H9 (cell line): ENCODE measurements at regions not wholly inside any gene's neighbourhood (a gene's known extent, or its start where the extent isn't known, plus 50 kb on each side); places are given as distances from the start of the nearest gene placed in this dataset.

ENCODE experiments used
- DNase-seq: peaks from one replicate; pipeline ENCODE4 v3.0.0-alpha.2; 2017
- H2AFZ ChIP-seq: one replicate; pipeline ENCODE4 v1.6.1; 2013; ENCODE audit warnings: mild to moderate bottlenecking, low read length, control low read depth, moderate library complexity
- H2AK5ac ChIP-seq: 2 replicates; pipeline ENCODE4 v1.6.1; 2013; ENCODE audit warnings: low read length, control low read depth, mixed read lengths; ENCODE audit not compliant: insufficient read length
- H2BK120ac ChIP-seq: one replicate; pipeline ENCODE4 v1.6.1; 2013; ENCODE audit warnings: low read depth, mild to moderate bottlenecking, low read length, control low read depth, inconsistent platforms; ENCODE audit not compliant: poor library complexity, severe bottlenecking
- H2BK12ac ChIP-seq: 2 replicates; pipeline ENCODE4 v1.6.1; 2013; ENCODE audit warnings: low read length, control low read depth, mixed read lengths, low read depth; ENCODE audit not compliant: insufficient read length
- H2BK15ac ChIP-seq: 2 replicates; pipeline ENCODE4 v1.6.1; 2013; ENCODE audit warnings: low read depth, low read length, control low read depth
- H2BK20ac ChIP-seq: one replicate; pipeline ENCODE4 v1.6.1; 2013; ENCODE audit warnings: low read depth, mild to moderate bottlenecking, low read length, control low read depth, inconsistent platforms; ENCODE audit not compliant: poor library complexity, severe bottlenecking
- H2BK5ac ChIP-seq: 2 replicates; pipeline ENCODE4 v1.6.1; 2013; ENCODE audit warnings: low read length, control low read depth, mixed read lengths; ENCODE audit not compliant: insufficient read length
- H3K14ac ChIP-seq: 2 replicates; pipeline ENCODE4 v1.6.1; 2013; ENCODE audit warnings: low read length, control low read depth; ENCODE audit not compliant: insufficient read depth
- H3K18ac ChIP-seq: 2 replicates; pipeline ENCODE4 v1.6.1; 2013; ENCODE audit warnings: low read depth, mild to moderate bottlenecking, mixed read lengths, low read length, control low read depth; ENCODE audit not compliant: insufficient read length
- H3K23ac ChIP-seq: 2 replicates; pipeline ENCODE4 v1.6.1; 2013; ENCODE audit warnings: low read length, control low read depth, mixed read lengths, low read depth; ENCODE audit not compliant: insufficient read length
- H3K23me2 ChIP-seq: 2 replicates; pipeline ENCODE4 v1.6.1; 2013; ENCODE audit warnings: low read depth, mild to moderate bottlenecking, mixed read lengths, low read length, control low read depth; ENCODE audit not compliant: insufficient read length, poor library complexity, severe bottlenecking
- H3K27ac ChIP-seq: 2 replicates; pipeline ENCODE4 v1.5.1; 2013; ENCODE audit warnings: low read length, control low read depth, mixed read lengths, low read depth; ENCODE audit not compliant: insufficient read length
- H3K27me3 ChIP-seq: 2 replicates; pipeline ENCODE4 v1.6.1; 2013; ENCODE audit warnings: low read length, control low read depth, inconsistent platforms; ENCODE audit not compliant: insufficient read depth
- H3K4ac ChIP-seq: 2 replicates; pipeline ENCODE4 v1.6.1; 2013; ENCODE audit warnings: low read depth, mild to moderate bottlenecking, control low read depth, inconsistent platforms, low read length, moderate library complexity
- H3K4me1 ChIP-seq: 2 replicates; pipeline ENCODE4 v1.6.1; 2013; ENCODE audit warnings: low read length, control low read depth, inconsistent platforms; ENCODE audit not compliant: insufficient read depth
- H3K4me2 ChIP-seq: 2 replicates; pipeline ENCODE4 v1.6.1; 2013; ENCODE audit warnings: low read length, control low read depth, mixed read lengths; ENCODE audit not compliant: insufficient read length, insufficient read depth
- H3K56ac ChIP-seq: 2 replicates; pipeline ENCODE4 v1.6.1; 2013; ENCODE audit warnings: low read depth, mild to moderate bottlenecking, mixed read lengths, low read length, control low read depth; ENCODE audit not compliant: insufficient read length
- H3K79me1 ChIP-seq: 2 replicates; pipeline ENCODE4 v1.6.1; 2013; ENCODE audit warnings: low read depth, mild to moderate bottlenecking, moderate library complexity, low read length, control low read depth, inconsistent platforms; ENCODE audit not compliant: insufficient read depth, poor library complexity, severe bottlenecking
- H3K79me2 ChIP-seq: 2 replicates; pipeline ENCODE4 v1.6.1; 2013; ENCODE audit warnings: low read length, control low read depth, inconsistent platforms; ENCODE audit not compliant: insufficient read depth
- H3K9ac ChIP-seq: 2 replicates; pipeline ENCODE4 v1.6.1; 2013; ENCODE audit warnings: low read length, control low read depth, mixed read lengths; ENCODE audit not compliant: insufficient read length; ENCODE audit errors: extremely low read depth
- H3K9me3 ChIP-seq: one replicate; pipeline ENCODE4 v1.6.1; 2013; ENCODE audit warnings: low read depth, low read length, inconsistent platforms; ENCODE audit not compliant: control insufficient read depth
- H3T11ph ChIP-seq: one replicate; pipeline ENCODE4 v1.6.1; 2013; ENCODE audit warnings: mild to moderate bottlenecking, low read length, control low read depth, inconsistent platforms
- H4K20me1 ChIP-seq: one replicate; pipeline ENCODE4 v1.6.1; 2013; ENCODE audit not compliant: control insufficient read depth, insufficient read length, insufficient read depth
- H4K5ac ChIP-seq: 2 replicates; pipeline ENCODE4 v1.6.1; 2013; ENCODE audit warnings: low read depth, mild to moderate bottlenecking, mixed read lengths, low read length, control low read depth; ENCODE audit not compliant: insufficient read length
- H4K8ac ChIP-seq: replicated peaks from 2 replicates; pipeline ENCODE4 v1.6.1; 2013; ENCODE audit warnings: low read length, control low read depth, mixed read lengths, low read depth; ENCODE audit not compliant: insufficient read length
- H4K91ac ChIP-seq: 2 replicates; pipeline ENCODE4 v1.6.1; 2013; ENCODE audit warnings: low read depth, mild to moderate bottlenecking, moderate library complexity, mixed read lengths, low read length, control low read depth; ENCODE audit not compliant: insufficient read length
- H3K27ac Mint-ChIP-seq, 3 experiments: 2 replicates in 2 of 3; 3 replicates in 1 of 3; pipeline ENCODE4 v1.8.0; 2020 to 2021; ENCODE audit warnings: mixed read lengths in 3 of 3, mild to moderate bottlenecking in 1 of 3, moderate library complexity in 1 of 3
- H3K27me3 Mint-ChIP-seq: 2 replicates; pipeline ENCODE4 v1.8.0; 2021; ENCODE audit warnings: low read depth, mild to moderate bottlenecking, moderate library complexity, mixed read lengths
- H3K36me3 Mint-ChIP-seq, 3 experiments: 2 replicates in 2 of 3; 3 replicates in 1 of 3; pipeline ENCODE4 v1.8.0; 2020 to 2021; ENCODE audit warnings: low read depth in 3 of 3, mixed read lengths in 3 of 3; ENCODE audit not compliant: insufficient read depth in 1 of 3
- H3K4me1 Mint-ChIP-seq, 2 experiments: 2 replicates each; pipeline ENCODE4 v1.8.0; 2020; ENCODE audit warnings: mixed read lengths in 2 of 2
- H3K4me3 Mint-ChIP-seq, 2 experiments: 2 replicates in 1 of 2; 3 replicates in 1 of 2; pipeline ENCODE4 v1.8.0; 2020 to 2021; ENCODE audit warnings: mild to moderate bottlenecking in 2 of 2, mixed read lengths in 2 of 2, moderate library complexity in 1 of 2
- H3K9me3 Mint-ChIP-seq, 2 experiments: 2 replicates in 1 of 2; 3 replicates in 1 of 2; pipeline ENCODE4 v1.8.0; 2020; ENCODE audit warnings: mild to moderate bottlenecking in 2 of 2, mixed read lengths in 2 of 2, moderate library complexity in 1 of 2
- WGBS: extraction: QIAGEN DNeasy Blood & Tissue Kit; methylation state at CpG from one replicate; pipeline ENCODE4 v1.1.7; 2013; ENCODE audit warnings: missing lambda C conversion rate, low lambda C conversion rate, mixed read lengths; ENCODE audit not compliant: insufficient read length; ENCODE audit errors: extremely low coverage; 5-methylcytosine and 5-hydroxymethylcytosine counted together
- TF ChIP-seq, protein P1 (sequence below): fragments of 200-600 bp; sonication (generic); conservative IDR thresholded peaks from 3 replicates; pipeline ENCODE4 v1.8.0; 2021; ENCODE audit warnings: antibody characterized with exemption, mild to moderate bottlenecking

GRCh38 chr2:53093355-53093754 lies 674.2 kb upstream of the CHAC2 start:
- Histone ChIP-seq H3K9ac (no peak overlapping the region), H3K18ac (no peak overlapping the region), H3K4me1 (no peaks in the 10 kb centered on the region), H2BK120ac (no peak overlapping the region), H2AK5ac (no peak overlapping the region), H3K56ac (no peak overlapping the region), H3K23me2 (no peaks in the 10 kb centered on the region), H4K20me1 (no peaks in the 10 kb centered on the region), H3K14ac (no peak overlapping the region), H4K5ac (no peak overlapping the region), H2AFZ (no peak overlapping the region), H3K27ac (no peak overlapping the region), H4K8ac (no peak overlapping the region), H3K9me3 (no peaks in the 10 kb centered on the region), H3K4ac (no peak overlapping the region), H2BK20ac (no peak overlapping the region), H3K27me3 (no peaks in the 10 kb centered on the region), H3K79me2 (no peaks in the 10 kb centered on the region), H4K91ac (no peak overlapping the region), H2BK15ac (no peak overlapping the region), H3T11ph (no peak overlapping the region), H3K79me1 (no peaks in the 10 kb centered on the region), H3K4me2 (no peak overlapping the region), H3K23ac (no peak overlapping the region), H2BK12ac (no peak overlapping the region), H2BK5ac (no peak overlapping the region)
- TF ChIP-seq, protein P1, sequence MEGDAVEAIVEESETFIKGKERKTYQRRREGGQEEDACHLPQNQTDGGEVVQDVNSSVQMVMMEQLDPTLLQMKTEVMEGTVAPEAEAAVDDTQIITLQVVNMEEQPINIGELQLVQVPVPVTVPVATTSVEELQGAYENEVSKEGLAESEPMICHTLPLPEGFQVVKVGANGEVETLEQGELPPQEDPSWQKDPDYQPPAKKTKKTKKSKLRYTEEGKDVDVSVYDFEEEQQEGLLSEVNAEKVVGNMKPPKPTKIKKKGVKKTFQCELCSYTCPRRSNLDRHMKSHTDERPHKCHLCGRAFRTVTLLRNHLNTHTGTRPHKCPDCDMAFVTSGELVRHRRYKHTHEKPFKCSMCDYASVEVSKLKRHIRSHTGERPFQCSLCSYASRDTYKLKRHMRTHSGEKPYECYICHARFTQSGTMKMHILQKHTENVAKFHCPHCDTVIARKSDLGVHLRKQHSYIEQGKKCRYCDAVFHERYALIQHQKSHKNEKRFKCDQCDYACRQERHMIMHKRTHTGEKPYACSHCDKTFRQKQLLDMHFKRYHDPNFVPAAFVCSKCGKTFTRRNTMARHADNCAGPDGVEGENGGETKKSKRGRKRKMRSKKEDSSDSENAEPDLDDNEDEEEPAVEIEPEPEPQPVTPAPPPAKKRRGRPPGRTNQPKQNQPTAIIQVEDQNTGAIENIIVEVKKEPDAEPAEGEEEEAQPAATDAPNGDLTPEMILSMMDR: no peak
- no peak for DNase-seq
- Mint-ChIP-seq H3K4me3 (no peak overlapping the region), H3K9me3 (peaks cover 0 to 3% of the 10 kb centered on the region in 2 experiments; a peak in 1 of 5 replicates), H3K27ac (no peak overlapping the region), H3K36me3 (peaks cover 0 to 7% (median 2%) of the 10 kb centered on the region in 3 experiments; a peak in 4 of 7 replicates), H3K27me3 (no peaks in the 10 kb centered on the region), H3K4me1 (peaks cover 16% of the 10 kb centered on the region in 2 experiments)
- WGBS: no CpG with 5 or more reads among the region's 1 CpG
